ENCODE measurements at regions not wholly inside any gene's neighbourhood (a gene's known extent, or its start where the extent isn't known, plus 50 kb on each side); places are given as distances from the start of the nearest gene placed in this dataset.

DNA sequence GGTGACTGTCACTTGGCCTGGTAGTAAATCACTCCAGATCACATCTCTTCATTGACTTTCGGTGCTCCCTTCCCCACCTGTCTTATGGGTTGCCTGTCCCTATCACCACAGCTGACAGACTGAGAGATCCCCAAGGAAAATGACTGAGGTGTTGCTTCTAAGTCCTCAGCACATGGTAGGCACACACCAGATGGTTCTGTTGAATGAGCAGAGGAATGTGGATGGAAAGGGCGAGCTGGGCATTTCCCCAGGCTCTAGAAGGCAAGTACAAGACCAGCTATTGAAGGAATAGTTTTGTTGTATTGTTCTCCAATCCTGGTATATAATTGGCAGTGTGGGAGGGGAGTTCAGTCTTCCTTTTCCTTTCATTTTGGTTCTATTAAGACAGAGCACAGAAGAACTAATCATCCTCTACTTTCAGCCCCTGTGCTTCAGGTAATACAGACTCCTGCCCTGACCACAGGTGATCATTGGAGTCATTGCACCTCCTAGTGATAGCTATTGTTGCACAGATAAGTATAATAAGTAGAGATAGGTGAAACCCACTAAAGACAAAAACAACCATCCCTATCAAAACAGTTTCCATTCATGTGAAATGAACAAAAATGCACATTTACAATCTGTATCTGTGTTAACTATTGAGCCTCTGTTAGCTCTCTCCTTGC lies 158.6 kb downstream of the TRAM1L1 start:
- TF ChIP-seq, protein P1, sequence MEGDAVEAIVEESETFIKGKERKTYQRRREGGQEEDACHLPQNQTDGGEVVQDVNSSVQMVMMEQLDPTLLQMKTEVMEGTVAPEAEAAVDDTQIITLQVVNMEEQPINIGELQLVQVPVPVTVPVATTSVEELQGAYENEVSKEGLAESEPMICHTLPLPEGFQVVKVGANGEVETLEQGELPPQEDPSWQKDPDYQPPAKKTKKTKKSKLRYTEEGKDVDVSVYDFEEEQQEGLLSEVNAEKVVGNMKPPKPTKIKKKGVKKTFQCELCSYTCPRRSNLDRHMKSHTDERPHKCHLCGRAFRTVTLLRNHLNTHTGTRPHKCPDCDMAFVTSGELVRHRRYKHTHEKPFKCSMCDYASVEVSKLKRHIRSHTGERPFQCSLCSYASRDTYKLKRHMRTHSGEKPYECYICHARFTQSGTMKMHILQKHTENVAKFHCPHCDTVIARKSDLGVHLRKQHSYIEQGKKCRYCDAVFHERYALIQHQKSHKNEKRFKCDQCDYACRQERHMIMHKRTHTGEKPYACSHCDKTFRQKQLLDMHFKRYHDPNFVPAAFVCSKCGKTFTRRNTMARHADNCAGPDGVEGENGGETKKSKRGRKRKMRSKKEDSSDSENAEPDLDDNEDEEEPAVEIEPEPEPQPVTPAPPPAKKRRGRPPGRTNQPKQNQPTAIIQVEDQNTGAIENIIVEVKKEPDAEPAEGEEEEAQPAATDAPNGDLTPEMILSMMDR (IDR thresholded peaks at IDR 0.05; ENCODE audit: insufficient read depth, low read length): no peak
- TF ChIP-seq GABPA (IDR thresholded peaks at IDR 0.05; ENCODE audit: low read depth): no peak

Measured in HL-60 (cell line).